ENCODE measurements at regions not wholly inside any gene's neighbourhood (a gene's known extent, or its start where the extent isn't known, plus 50 kb on each side); places are given as distances from the start of the nearest gene placed in this dataset.

DNA sequence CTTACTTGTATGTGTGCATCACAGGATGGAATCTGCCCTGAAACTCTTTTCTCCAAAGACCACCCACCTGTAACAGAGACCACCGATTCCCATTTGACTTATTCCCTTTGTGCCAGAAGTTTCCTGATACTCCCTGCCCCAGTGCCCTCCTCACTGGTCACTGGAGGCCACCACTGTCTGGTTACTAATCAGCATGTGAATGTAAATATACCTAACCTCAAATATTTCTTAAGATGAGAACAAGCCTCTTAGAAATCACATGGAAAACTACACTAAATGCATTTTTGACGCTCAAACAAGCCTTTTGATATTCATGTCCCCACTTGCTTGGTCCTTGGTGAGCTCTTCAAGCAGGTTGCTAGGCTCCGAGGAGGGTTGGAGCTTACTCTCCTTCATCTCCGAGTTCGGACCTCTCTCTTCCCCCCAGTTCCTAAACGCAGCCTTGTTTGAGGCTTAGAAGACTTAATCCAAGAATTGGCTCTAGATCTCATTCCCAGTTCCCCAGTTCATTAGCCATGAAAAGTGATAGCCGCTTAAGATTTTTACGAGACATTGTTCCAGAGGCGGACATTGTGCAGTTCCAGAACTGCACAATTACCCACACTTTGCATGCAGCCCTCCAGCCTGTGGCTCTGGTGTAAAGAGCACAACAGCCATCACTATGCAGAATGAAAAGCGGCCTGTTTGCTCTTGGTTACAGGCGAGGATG lies 579.2 kb upstream of the PSMD7 start:
- FAIRE-seq, result no peak
- TF ChIP-seq, protein P1, sequence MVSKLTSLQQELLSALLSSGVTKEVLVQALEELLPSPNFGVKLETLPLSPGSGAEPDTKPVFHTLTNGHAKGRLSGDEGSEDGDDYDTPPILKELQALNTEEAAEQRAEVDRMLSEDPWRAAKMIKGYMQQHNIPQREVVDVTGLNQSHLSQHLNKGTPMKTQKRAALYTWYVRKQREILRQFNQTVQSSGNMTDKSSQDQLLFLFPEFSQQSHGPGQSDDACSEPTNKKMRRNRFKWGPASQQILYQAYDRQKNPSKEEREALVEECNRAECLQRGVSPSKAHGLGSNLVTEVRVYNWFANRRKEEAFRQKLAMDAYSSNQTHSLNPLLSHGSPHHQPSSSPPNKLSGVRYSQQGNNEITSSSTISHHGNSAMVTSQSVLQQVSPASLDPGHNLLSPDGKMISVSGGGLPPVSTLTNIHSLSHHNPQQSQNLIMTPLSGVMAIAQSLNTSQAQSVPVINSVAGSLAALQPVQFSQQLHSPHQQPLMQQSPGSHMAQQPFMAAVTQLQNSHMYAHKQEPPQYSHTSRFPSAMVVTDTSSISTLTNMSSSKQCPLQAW (CRISPR knock-in tag; IDR thresholded peaks at IDR 0.05), result no peak
- TF ChIP-seq, protein P2, sequence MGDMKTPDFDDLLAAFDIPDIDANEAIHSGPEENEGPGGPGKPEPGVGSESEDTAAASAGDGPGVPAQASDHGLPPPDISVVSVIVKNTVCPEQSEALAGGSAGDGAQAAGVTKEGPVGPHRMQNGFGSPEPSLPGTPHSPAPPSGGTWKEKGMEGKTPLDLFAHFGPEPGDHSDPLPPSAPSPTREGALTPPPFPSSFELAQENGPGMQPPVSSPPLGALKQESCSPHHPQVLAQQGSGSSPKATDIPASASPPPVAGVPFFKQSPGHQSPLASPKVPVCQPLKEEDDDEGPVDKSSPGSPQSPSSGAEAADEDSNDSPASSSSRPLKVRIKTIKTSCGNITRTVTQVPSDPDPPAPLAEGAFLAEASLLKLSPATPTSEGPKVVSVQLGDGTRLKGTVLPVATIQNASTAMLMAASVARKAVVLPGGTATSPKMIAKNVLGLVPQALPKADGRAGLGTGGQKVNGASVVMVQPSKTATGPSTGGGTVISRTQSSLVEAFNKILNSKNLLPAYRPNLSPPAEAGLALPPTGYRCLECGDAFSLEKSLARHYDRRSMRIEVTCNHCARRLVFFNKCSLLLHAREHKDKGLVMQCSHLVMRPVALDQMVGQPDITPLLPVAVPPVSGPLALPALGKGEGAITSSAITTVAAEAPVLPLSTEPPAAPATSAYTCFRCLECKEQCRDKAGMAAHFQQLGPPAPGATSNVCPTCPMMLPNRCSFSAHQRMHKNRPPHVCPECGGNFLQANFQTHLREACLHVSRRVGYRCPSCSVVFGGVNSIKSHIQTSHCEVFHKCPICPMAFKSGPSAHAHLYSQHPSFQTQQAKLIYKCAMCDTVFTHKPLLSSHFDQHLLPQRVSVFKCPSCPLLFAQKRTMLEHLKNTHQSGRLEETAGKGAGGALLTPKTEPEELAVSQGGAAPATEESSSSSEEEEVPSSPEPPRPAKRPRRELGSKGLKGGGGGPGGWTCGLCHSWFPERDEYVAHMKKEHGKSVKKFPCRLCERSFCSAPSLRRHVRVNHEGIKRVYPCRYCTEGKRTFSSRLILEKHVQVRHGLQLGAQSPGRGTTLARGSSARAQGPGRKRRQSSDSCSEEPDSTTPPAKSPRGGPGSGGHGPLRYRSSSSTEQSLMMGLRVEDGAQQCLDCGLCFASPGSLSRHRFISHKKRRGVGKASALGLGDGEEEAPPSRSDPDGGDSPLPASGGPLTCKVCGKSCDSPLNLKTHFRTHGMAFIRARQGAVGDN (CRISPR knock-in tag; IDR thresholded peaks at IDR 0.05), result no peak
- no peak for TF ChIP-seq HOXD1 (CRISPR knock-in tag; IDR thresholded peaks at IDR 0.05)
- ChIA-PET CTCF (ENCODE audit: low intra/inter-chr PET ratio, low total read pairs) (no interaction called here), POLR2A (no interaction called here)
- 21% methylated on average over 11 of the region's 11 CpGs for WGBS (ENCODE audit: low lambda C conversion rate)
- Histone ChIP-seq H3K4me1 (ENCODE audit: insufficient read depth, low read length) (no peaks in the 10 kb centered on the region), H3K9ac (ENCODE audit: insufficient read depth, low read depth, low read length) (no peak overlapping the region), H4K20me1 (ENCODE audit: insufficient read depth, low read length) (no peaks in the 10 kb centered on the region), H3K4me3 (replicated peaks in 1 of 3; ENCODE audit: insufficient read depth in 1 of 3, low read depth in 2 of 3, low read length in 3 of 3) (no peak overlapping the region), H3K4me2 (ENCODE audit: low read depth, low read length) (no peak overlapping the region), H3K27ac (ENCODE audit: extremely low read length, insufficient read depth, low read length) (no peak overlapping the region), H3K79me2 (ENCODE audit: insufficient read depth, low read length) (no peaks in the 10 kb centered on the region), H3K27me3 (ENCODE audit: control insufficient read depth in 1 of 2, insufficient read depth in 2 of 2, low read length in 2 of 2) (no peaks in the 10 kb centered on the region; a peak in 2 of 5 replicates), H3K9me3 (ENCODE audit: low read length) (no peaks in the 10 kb centered on the region), H2AFZ (ENCODE audit: low read length) (no peak overlapping the region), H3K36me3 (replicated peaks in 1 of 2; ENCODE audit: control insufficient read depth in 1 of 2, insufficient read depth in 2 of 2, low read length in 2 of 2) (no peaks in the 10 kb centered on the region)
- no peak for ATAC-seq
- in situ Hi-C loops (cut with HindIII; ENCODE audit: extremely low pct_ligation_motif_present, low pct_unique_long_range_greater_than_20kb) (loop anchor here (10.0 kb wide), 1 partner anchor 157 kb away; no protein-coding TSS in a partner anchor), intact Hi-C loops (cut with micrococcal nuclease; ENCODE audit: unreplicated experiment) (no loop called here)
- no TSS peak for BruUV-seq (replicated peaks)
- no peak for DNase-seq (ENCODE audit: low spot score)

All from HepG2 (cell line).